HepG2 (cell line): ENCODE measurements at regions not wholly inside any gene's neighbourhood (a gene's known extent, or its start where the extent isn't known, plus 50 kb on each side); places are given as distances from the start of the nearest gene placed in this dataset.

ENCODE experiments used
- ATAC-seq: fragments of 200-7000 bp; cut with Tn5 transposase; 3 replicates; pipeline ENCODE4 v1.9.1; 2020; ENCODE audit warnings: mild to moderate bottlenecking, moderate library complexity
- BruUV-seq: library from RNA; stranded (reverse); fragments of 400-500 nt; replicated peaks from 2 replicates; lab custom pipeline; 2021; lab: Mats Ljungman, UMichigan
- CTCF ChIA-PET: fragments of 300-600 bp; formaldehyde crosslinking; extraction: SDS; loops from one replicate; lab custom pipeline; 2021; ENCODE audit warnings: low total read pairs, inconsistent platforms, low intra/inter-chr PET ratio; lab: Yijun Ruan, JAX
- POLR2A ChIA-PET: fragments of 350-600 bp; sonication (Branson Sonifier 250); formaldehyde crosslinking; loops from one replicate; lab custom pipeline; 2020; ENCODE audit warnings: antibody characterized with exemption, inconsistent platforms; lab: Yijun Ruan, JAX
- DNase-seq: peaks from one replicate; pipeline ENCODE4 v3.0.0-alpha.2; 2015; ENCODE audit warnings: low spot score
- FAIRE-seq: peaks from 3 replicates; lab custom pipeline; 2011; peaks lifted over from hg19 to GRCh38; lab: Jason Lieb, UNC
- H2AFZ ChIP-seq: one replicate; pipeline ENCODE4 v1.6.1; 2011; ENCODE audit warnings: low read length, inconsistent platforms
- H3K27ac ChIP-seq: fragments of 300-600 bp; 3 replicates; pipeline ENCODE4 v1.8.0; 2011; ENCODE audit warnings: mixed run types, mild to moderate bottlenecking, mixed read lengths, low read length, inconsistent platforms; ENCODE audit not compliant: insufficient read depth; ENCODE audit errors: extremely low read length
- H3K27me3 ChIP-seq, 2 experiments: fragments of 200-600 bp in 1 of 2; 2 replicates in 1 of 2; 3 replicates in 1 of 2; pipeline versions ENCODE4 v1.6.0 to v1.8.0; 2011; ENCODE audit warnings: low read length in 2 of 2, mild to moderate bottlenecking in 2 of 2, moderate library complexity in 2 of 2, inconsistent platforms in 1 of 2; ENCODE audit not compliant: insufficient read depth in 2 of 2, control insufficient read depth in 1 of 2
- H3K36me3 ChIP-seq, 2 experiments: fragments of 200-600 bp in 1 of 2; replicated peaks in 1 of 2; 2 replicates in 1 of 2; 3 replicates in 1 of 2; pipeline versions ENCODE4 v1.5.1 to v1.8.0; 2011; ENCODE audit warnings: low read length in 2 of 2, inconsistent platforms in 1 of 2; ENCODE audit not compliant: insufficient read depth in 2 of 2, control insufficient read depth in 1 of 2
- H3K4me1 ChIP-seq: 2 replicates; pipeline ENCODE4 v1.5.1; 2012; ENCODE audit warnings: low read length, inconsistent platforms; ENCODE audit not compliant: insufficient read depth
- H3K4me2 ChIP-seq: 2 replicates; pipeline ENCODE4 v1.6.0; 2011; ENCODE audit warnings: low read depth, low read length, inconsistent platforms
- H3K4me3 ChIP-seq, 3 experiments: fragments of 200-600 bp in 1 of 3; sonication (generic), shearing (Covaris generic) in 1 of 3; replicated peaks in 1 of 3; 2 replicates each; pipeline ENCODE4 v1.5.1; 2011 to 2016; ENCODE audit warnings: low read length in 3 of 3, inconsistent platforms in 2 of 3, low read depth in 2 of 3, mild to moderate bottlenecking in 2 of 3, control low read depth in 1 of 3, mixed read lengths in 1 of 3; ENCODE audit not compliant: insufficient read depth in 1 of 3
- H3K79me2 ChIP-seq: one replicate; pipeline ENCODE4 v1.6.1; 2011; ENCODE audit warnings: low read length, inconsistent platforms; ENCODE audit not compliant: insufficient read depth
- H3K9ac ChIP-seq: 2 replicates; pipeline ENCODE4 v1.6.0; 2011; ENCODE audit warnings: mild to moderate bottlenecking, low read depth, low read length, inconsistent platforms; ENCODE audit not compliant: insufficient read depth
- H3K9me3 ChIP-seq: 2 replicates; pipeline ENCODE4 v1.5.1; 2012; ENCODE audit warnings: mild to moderate bottlenecking, low read length
- H4K20me1 ChIP-seq: 2 replicates; pipeline ENCODE4 v1.6.0; 2011; ENCODE audit warnings: inconsistent platforms, mild to moderate bottlenecking, low read length, moderate library complexity; ENCODE audit not compliant: insufficient read depth
- AKNA ChIP-seq: sonication (generic); formaldehyde crosslinking; IDR thresholded peaks from 2 replicates; pipeline ENCODE4 v1.4.0; 2020; ENCODE audit warnings: missing genetic modification reagents, borderline replicate concordance
- ATF7 ChIP-seq, 2 experiments: fragments of 450-650 bp in 1 of 2; sonication (generic) in 1 of 2; formaldehyde crosslinking in 1 of 2; IDR thresholded peaks; 2 replicates each; pipeline versions ENCODE4 v1.4.0 to v1.6.1; 2016 to 2020; ENCODE audit warnings: antibody characterized with exemption in 1 of 2, mild to moderate bottlenecking in 1 of 2, missing genetic modification reagents in 1 of 2
- JARID2 ChIP-seq: sonication (generic); formaldehyde crosslinking; IDR thresholded peaks from 2 replicates; pipeline ENCODE4 v1.8.1; 2023; ENCODE audit warnings: missing genetic modification reagents, inconsistent platforms; ENCODE audit not compliant: insufficient replicate concordance
- MATR3 ChIP-seq: sonication (generic); formaldehyde crosslinking; IDR thresholded peaks from 2 replicates; pipeline ENCODE4 v1.4.0; 2020; ENCODE audit warnings: missing genetic modification reagents
- PLRG1 ChIP-seq: fragments of 450-650 bp; conservative IDR thresholded peaks from 2 replicates; pipeline ENCODE4 v1.6.1; 2016
- WGBS: methylation state at CpG from one replicate; pipeline ENCODE4 v1.1.6; 2017; ENCODE audit warnings: low lambda C conversion rate; 5-methylcytosine and 5-hydroxymethylcytosine counted together
- in situ Hi-C: cut with HindIII; loops from 2 replicates; pipeline ENCODE4 v1.10.0; 2017; ENCODE audit warnings: low pct_unique_long_range_greater_than_20kb; ENCODE audit not compliant: extremely low pct_ligation_motif_present
- intact Hi-C: fragments of 100-400 bp; cut with micrococcal nuclease; formaldehyde crosslinking; loops from one replicate; pipeline ENCODE4 v1.10.0; 2022; ENCODE audit not compliant: unreplicated experiment
- TF ChIP-seq, protein P1 (sequence below): sonication (generic); formaldehyde crosslinking; IDR thresholded peaks from 2 replicates; pipeline ENCODE4 v1.4.0; 2020; ENCODE audit warnings: mild to moderate bottlenecking, missing genetic modification reagents

DNA sequence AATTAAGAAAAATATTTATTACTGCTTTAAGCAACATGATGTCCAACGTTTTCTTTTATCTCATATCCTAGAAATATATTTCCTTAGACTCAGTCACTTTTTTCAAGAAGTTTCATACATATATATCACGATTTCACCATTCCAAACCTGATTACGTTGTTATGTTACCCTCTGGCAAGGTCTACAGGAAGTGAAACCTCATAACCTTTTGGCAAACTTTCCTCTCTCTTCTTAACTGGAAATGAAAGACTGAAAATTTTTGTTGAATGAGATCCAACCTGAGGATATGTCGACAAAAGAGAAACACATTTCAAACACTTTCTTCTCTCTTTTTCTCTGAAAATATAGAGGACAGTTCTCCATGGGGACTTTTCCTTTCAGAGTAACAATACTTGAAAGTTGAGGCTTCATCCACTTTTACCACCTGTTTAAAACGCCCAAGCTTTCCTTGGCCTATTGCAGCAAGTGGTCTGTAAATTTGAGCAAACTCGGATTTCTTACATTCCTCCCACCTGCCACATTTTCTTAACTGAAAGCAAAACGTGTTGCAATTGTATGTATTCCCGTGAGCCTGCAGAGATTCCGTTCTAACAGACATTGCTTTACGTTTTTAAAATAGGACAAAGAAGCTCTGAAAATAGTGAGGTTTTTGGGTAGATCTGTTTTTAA lies 298.1 kb downstream of the CETN3 start (continued):
- no peak for TF ChIP-seq AKNA (CRISPR knock-in tag)
- TF ChIP-seq, protein P1, sequence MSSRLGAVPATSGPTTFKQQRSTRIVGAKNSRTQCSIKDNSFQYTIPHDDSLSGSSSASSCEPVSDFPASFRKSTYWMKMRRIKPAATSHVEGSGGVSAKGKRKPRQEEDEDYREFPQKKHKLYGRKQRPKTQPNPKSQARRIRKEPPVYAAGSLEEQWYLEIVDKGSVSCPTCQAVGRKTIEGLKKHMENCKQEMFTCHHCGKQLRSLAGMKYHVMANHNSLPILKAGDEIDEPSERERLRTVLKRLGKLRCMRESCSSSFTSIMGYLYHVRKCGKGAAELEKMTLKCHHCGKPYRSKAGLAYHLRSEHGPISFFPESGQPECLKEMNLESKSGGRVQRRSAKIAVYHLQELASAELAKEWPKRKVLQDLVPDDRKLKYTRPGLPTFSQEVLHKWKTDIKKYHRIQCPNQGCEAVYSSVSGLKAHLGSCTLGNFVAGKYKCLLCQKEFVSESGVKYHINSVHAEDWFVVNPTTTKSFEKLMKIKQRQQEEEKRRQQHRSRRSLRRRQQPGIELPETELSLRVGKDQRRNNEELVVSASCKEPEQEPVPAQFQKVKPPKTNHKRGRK (CRISPR knock-in tag): no peak

DNA sequence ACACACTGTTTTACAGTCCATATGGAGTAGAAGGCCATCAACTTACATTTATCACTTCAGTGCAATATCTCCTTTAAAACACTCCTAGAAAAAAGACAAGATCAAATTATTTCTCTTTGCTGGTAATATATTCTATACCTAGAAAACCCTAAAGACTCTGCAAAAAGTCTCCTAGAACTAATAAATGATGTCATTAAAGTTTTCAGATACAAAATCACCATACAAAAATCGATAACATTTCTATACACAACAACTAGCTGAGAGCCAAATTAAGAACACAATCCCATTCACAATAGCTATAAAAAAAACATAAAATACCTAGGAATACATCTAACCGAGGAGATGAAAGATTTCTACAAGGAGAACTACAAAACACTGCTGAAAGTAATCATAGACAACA lies 300.3 kb downstream of the CETN3 start:
- in situ Hi-C loops: no loop called here

More for the DNA sequence above, 300.3 kb downstream of the CETN3 start:
- no peaks in the 10 kb centered on the region for H3K27me3 ChIP-seq
- TF ChIP-seq MATR3: no peak
- TF ChIP-seq PLRG1: no peak
- TF ChIP-seq ATF7 (IDR thresholded peaks at IDR 0.05): peak; percentile 70
- TF ChIP-seq ATF7 (CRISPR knock-in tag; IDR thresholded peaks at IDR 0.05): no peak
- TF ChIP-seq JARID2 (CRISPR knock-in tag): no peak
- TF ChIP-seq, all 625 proteins: peak for 1
- no peak overlapping the region for H3K9ac ChIP-seq
- H4K20me1 ChIP-seq: no peaks in the 10 kb centered on the region
- BruUV-seq: no TSS peak
- H3K4me3 ChIP-seq: no peak overlapping the region
- no peaks in the 10 kb centered on the region for H3K4me1 ChIP-seq
- ChIA-PET CTCF (no interaction called here), POLR2A (no interaction called here)
- H3K4me2 ChIP-seq: no peak overlapping the region
- no peak for FAIRE-seq
- H3K79me2 ChIP-seq: no peaks in the 10 kb centered on the region
- WGBS: 1% methylated on average over 2 of the region's 2 CpGs
- no peak overlapping the region for H3K27ac ChIP-seq
- intact Hi-C loops: loop anchor here (5.0 kb wide), 1 partner anchor 297 kb away; no protein-coding TSS in a partner anchor
- DNase-seq: no peak
- H2AFZ ChIP-seq: no peak overlapping the region
- H3K9me3 ChIP-seq: no peaks in the 10 kb centered on the region
- H3K36me3 ChIP-seq: no peaks in the 10 kb centered on the region
- no peak for ATAC-seq
